Esophagus squamous epithelium (tissue), 4 donors: ENCODE measurements at regions not wholly inside any gene's neighbourhood (a gene's known extent, or its start where the extent isn't known, plus 50 kb on each side); places are given as distances from the start of the nearest gene placed in this dataset.

Source experiments
- POLR2A ChIP-seq, 4 donors: fragments of 450-650 bp; IDR thresholded peaks; one replicate each; pipeline ENCODE4 v1.6.1; 2017; ENCODE audit warnings: antibody characterized with exemption in 4 of 4, mild to moderate bottlenecking in 4 of 4, moderate library complexity in 3 of 4
- TF ChIP-seq, protein P1 (sequence below), 6 experiments: fragments of 450-650 bp in 4 of 6; fragments of 200-600 bp in 2 of 6; sonication (generic) in 2 of 6; IDR thresholded peaks; one replicate each; pipeline ENCODE4 v1.5.1; 2016 to 2019; ENCODE audit warnings: antibody characterized with exemption in 6 of 6, mild to moderate bottlenecking in 4 of 6, moderate library complexity in 4 of 6

DNA sequence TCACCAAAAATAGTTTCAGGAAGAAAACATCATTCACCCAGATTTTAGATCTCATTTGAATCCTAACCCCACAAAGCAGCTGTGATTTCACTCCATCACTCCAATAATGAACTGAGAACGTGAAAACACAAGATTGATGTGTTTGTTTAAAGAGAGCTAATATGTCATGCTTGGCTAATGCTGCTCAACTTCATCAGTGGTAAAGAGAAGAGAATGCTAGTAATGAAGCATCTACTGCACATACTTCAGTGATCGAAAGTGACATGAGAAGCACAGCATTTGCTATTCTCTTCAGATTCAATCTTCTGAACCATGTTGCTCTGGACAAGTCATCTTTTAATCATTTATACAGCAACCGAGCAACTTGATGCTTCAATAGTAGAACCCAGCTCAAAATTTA is 874.7 kb downstream of the EFNA5 start:
- TF ChIP-seq, protein P1, sequence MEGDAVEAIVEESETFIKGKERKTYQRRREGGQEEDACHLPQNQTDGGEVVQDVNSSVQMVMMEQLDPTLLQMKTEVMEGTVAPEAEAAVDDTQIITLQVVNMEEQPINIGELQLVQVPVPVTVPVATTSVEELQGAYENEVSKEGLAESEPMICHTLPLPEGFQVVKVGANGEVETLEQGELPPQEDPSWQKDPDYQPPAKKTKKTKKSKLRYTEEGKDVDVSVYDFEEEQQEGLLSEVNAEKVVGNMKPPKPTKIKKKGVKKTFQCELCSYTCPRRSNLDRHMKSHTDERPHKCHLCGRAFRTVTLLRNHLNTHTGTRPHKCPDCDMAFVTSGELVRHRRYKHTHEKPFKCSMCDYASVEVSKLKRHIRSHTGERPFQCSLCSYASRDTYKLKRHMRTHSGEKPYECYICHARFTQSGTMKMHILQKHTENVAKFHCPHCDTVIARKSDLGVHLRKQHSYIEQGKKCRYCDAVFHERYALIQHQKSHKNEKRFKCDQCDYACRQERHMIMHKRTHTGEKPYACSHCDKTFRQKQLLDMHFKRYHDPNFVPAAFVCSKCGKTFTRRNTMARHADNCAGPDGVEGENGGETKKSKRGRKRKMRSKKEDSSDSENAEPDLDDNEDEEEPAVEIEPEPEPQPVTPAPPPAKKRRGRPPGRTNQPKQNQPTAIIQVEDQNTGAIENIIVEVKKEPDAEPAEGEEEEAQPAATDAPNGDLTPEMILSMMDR (IDR thresholded peaks at IDR 0.05): no peak
- no peak for TF ChIP-seq POLR2A (IDR thresholded peaks at IDR 0.05)
